GM12874 (cell line): ENCODE measurements at regions not wholly inside any gene's neighbourhood (a gene's known extent, or its start where the extent isn't known, plus 50 kb on each side); places are given as distances from the start of the nearest gene placed in this dataset.

ENCODE experiments used
- TF ChIP-seq, protein P1 (sequence below): IDR thresholded peaks from 2 replicates; pipeline ENCODE4 v1.5.1; 2011; ENCODE audit warnings: low read depth, mild to moderate bottlenecking, control low read depth, low read length, moderate library complexity; ENCODE audit not compliant: insufficient read depth

DNA sequence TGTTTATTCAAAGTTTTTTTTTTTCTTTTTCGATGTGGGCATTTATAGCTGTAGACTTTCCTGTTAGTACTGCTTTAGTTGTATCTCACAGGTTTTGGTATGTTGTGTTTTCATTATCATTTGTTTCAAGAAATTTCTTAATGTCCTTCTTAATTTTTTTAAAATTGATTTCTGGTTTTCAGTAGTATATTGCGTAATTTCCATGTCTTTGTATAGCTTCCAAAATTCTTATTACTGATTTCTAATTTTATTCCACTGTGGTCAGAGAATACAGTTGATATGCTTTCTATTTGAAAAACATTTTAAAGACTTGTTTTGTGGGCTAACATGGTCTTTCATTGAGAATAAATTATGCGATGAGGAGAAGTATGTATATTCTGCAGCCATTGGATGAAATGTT, 463.2 kb upstream of the B3GALT2 start:
- TF ChIP-seq, protein P1, sequence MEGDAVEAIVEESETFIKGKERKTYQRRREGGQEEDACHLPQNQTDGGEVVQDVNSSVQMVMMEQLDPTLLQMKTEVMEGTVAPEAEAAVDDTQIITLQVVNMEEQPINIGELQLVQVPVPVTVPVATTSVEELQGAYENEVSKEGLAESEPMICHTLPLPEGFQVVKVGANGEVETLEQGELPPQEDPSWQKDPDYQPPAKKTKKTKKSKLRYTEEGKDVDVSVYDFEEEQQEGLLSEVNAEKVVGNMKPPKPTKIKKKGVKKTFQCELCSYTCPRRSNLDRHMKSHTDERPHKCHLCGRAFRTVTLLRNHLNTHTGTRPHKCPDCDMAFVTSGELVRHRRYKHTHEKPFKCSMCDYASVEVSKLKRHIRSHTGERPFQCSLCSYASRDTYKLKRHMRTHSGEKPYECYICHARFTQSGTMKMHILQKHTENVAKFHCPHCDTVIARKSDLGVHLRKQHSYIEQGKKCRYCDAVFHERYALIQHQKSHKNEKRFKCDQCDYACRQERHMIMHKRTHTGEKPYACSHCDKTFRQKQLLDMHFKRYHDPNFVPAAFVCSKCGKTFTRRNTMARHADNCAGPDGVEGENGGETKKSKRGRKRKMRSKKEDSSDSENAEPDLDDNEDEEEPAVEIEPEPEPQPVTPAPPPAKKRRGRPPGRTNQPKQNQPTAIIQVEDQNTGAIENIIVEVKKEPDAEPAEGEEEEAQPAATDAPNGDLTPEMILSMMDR, result no peak

GRCh38 chr1:193634876-193635275, 448.5 kb upstream of the B3GALT2 start:
- TF ChIP-seq, protein P1, result no peak

DNA sequence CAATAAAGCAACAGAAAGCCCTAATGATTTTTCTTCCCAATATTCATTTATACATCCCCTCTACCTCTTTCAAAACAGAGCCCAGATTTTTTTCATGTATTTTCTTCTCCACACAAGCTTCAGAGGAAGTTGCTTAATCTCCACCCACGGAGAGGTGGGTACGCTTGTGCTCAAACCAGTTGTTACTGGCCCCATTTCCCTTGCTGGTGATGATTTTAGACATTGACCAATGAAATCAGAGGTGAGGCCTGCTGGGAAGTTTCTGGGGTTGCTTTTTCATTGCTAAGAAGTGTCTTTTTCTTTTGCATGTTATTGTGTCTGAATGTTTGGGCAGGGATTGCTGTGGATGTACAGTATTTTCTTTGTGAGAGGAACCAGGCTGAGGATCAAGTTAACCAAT, 448.1 kb upstream of the B3GALT2 start:
- TF ChIP-seq, protein P1, result no peak

DNA sequence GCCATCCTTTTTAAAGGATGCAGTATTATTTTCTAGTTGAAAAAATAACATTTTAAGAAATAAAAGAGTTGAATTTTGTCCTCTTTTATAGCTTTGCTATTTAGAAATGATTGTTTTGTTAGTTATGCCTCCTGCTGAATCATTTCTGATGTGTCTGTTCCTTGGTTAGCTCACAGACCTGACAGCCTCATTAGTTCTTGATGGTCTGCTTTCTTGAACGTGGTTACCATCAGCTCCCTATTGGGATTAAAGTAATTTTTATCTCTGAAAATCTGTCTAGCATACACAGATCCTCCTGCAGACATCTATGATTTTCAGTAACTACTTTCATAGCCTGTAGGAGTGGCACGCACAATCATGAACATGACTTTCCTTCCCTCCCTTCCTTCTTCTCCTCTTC, 447.6 kb upstream of the B3GALT2 start:
- TF ChIP-seq, protein P1, result no peak

GRCh38 chr1:193633093-193633492, 446.7 kb upstream of the B3GALT2 start:
- TF ChIP-seq, protein P1, result no peak

DNA sequence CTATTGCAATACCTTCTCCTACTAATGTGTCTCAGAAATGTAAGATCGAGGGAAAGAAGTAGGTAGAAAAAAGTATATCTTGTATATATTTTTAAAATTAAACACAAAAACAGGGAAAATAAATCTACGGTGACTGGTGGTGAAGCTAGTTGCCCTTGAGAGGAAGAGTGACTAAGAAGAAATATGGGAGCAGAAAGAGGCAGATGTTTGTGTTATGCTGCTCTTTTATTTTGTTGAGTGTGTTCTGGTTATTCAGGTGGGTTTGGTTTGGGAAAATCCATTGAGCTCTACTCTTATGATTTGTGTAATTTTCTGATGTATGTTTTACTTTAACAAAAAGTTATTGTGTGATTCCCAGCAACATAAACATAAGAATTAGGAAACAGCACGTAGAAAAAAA, 444.9 kb upstream of the B3GALT2 start:
- TF ChIP-seq, protein P1, result no peak

GRCh38 chr1:193629875-193630274, 443.5 kb upstream of the B3GALT2 start:
- TF ChIP-seq, protein P1, result no peak

DNA sequence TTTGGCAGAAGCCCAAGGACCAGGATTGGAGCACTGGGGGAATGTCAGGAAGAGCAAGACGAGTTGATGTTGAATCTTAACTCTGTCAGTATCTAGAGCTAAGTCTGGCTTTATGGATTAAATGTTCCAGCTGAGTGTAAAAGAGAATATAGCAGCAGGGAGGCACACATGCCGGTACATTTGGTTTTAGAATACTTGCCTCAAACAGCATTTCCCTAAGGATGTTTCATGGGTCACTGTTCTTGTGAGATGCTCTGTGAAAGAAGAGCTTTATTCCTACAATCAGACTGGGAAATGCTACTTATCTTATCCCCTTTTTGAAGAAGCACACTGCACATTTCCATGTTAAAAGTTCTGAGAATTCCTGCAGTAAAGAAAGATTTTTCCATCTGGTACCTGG, 440.3 kb upstream of the B3GALT2 start:
- TF ChIP-seq, protein P1, result no peak
